ENCODE measurements at regions not wholly inside any gene's neighbourhood (a gene's known extent, or its start where the extent isn't known, plus 50 kb on each side); places are given as distances from the start of the nearest gene placed in this dataset.

DNA sequence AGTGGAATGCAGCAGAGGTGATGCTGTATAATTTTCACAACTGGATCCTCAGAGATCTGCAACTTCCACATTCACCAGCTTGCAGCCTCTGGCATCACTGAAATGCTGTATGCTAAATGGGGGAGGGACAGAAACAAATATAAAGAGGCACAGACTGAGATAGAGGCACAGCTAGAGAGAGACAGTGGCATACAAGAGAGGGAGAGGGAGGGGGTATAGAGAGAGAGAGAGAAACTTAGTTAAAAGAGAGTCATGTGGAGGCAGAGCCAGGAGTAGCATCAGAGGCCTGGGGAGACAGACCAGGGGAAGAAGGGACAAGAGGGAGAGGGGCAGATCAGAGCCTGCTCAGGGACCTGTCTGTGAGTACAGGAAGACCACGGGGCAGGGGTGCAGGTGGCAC is 84.5 kb upstream of the GRIK3 start:
- Mint-ChIP-seq H3K4me3 (no peak overlapping the region), H3K27ac (no peak overlapping the region), H3K4me1 (no peaks in the 10 kb centered on the region), H3K36me3 (no peaks in the 10 kb centered on the region), H3K9me3 (no peaks in the 10 kb centered on the region), H3K27me3 (peaks cover 4% of the 10 kb centered on the region)

DNA sequence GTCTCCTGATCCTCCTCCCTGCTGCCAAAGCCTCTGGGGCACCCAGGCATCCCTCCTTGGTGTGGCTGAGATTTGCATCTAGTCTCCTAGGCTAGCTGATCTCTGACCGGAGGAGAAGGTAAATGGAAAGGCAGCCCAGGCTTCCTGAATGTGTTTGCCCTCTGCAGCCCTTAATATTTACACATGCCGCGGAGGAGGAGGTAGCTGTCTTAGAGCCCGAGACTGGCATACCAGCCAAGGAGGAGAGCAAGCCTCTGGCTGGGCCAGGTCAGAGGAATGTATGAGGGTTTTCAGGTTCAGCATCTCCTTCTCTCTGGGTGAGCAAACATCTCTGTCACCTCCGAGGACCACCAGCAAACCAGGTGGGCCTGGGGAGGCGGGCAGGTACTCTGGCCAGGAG is 86.0 kb upstream of the GRIK3 start:
- Mint-ChIP-seq H3K27me3 (peaks cover 4% of the 10 kb centered on the region), H3K9me3 (no peaks in the 10 kb centered on the region), H3K4me1 (no peaks in the 10 kb centered on the region), H3K27ac (no peak overlapping the region), H3K36me3 (no peaks in the 10 kb centered on the region), H3K4me3 (no peak overlapping the region)

DNA sequence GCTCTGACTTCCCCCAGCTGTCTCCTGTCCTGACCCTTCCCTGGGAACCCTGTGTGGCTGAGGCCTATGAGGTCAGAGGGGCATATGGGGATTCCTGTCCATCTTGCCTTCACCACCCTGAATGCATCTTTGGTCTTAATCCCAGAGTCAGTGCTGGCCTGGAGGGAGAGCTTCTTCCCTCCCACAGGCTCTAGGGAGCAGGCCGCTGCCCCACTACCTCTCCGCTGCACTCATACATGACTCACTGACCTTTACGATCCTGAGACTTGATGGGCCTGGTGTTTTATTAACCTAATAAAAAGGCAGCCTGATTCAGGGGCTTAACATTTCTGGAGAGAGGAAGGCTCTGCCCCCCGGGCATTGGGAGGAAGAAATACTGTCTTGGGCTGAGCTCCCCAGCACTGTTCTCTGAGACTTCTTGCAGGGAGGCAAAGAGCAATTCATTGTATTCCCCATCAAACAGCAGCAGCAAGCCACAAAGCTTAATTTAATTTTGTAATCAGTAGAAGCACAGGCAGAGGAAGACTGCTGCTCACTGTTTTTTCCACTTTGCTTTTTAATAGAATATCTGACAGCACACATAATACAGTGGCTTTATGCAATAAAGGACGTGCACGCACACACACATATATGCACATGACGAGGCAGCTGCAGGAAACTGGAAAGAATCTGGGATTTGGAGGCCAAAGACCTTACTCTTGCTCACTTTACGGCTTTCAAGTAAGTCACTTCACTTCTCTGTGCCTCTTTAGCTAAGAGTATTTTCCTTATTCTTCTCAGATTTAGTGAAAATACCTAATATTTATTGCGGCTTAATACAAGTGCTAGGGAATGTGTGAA is 89.2 kb upstream of the GRIK3 start:
- Mint-ChIP-seq H3K9me3 (no peaks in the 10 kb centered on the region), H3K27me3 (no peaks in the 10 kb centered on the region), H3K4me3 (no peak overlapping the region), H3K36me3 (no peaks in the 10 kb centered on the region), H3K27ac (no peak overlapping the region), H3K4me1 (no peaks in the 10 kb centered on the region)

DNA sequence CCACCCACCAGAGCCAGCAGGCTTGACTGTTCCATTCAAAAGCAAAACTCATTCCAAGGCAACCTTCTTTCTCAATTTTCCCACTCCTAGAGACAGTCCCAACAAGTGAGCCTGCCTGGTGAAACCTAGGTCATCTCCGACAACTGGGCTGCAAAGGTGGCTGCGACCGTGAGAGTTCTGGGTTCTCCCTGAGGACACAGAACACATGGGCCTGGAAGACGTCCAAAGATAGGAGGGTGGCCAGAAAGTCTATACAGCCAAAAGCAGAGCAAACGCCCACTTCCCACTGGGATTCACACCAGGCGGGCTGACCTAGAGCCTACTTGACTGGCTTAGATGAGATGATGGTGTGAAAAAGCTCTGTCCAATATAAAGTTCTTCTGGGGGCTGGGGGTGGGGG is 90.2 kb upstream of the GRIK3 start:
- no peaks in the 10 kb centered on the region for H3K4me1 Mint-ChIP-seq
- peaks cover 3% of the 10 kb centered on the region for H3K27me3 Mint-ChIP-seq
- H3K27ac Mint-ChIP-seq = no peak overlapping the region

DNA sequence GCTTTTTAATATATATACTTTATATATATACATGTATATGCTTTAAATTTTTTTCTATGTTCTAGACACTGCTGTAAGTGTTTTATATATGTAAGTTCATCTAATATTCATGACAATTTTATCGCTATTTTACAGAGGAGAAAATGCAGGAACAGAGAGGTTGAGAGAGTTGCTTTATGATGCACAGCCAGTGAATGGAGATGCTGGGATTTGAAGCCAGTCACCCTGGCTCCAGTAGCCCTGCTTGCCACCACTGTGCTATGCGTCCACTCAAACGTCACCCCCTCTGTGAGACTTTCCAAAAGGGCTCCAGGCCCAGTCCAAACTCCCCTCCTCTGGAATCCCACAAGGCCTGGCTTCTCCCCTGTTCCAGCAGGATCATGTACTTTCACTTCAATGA is 91.0 kb upstream of the GRIK3 start:
- peaks cover 3% of the 10 kb centered on the region for H3K27me3 Mint-ChIP-seq
- no peaks in the 10 kb centered on the region for H3K36me3 Mint-ChIP-seq
- H3K4me1 Mint-ChIP-seq = no peaks in the 10 kb centered on the region
- no peaks in the 10 kb centered on the region for H3K9me3 Mint-ChIP-seq
- H3K4me3 Mint-ChIP-seq = no peak overlapping the region
- H3K27ac Mint-ChIP-seq = no peak overlapping the region

More for the DNA sequence above, 90.2 kb upstream of the GRIK3 start:
- no peaks in the 10 kb centered on the region for H3K36me3 Mint-ChIP-seq
- H3K4me3 Mint-ChIP-seq = no peak overlapping the region
- no peaks in the 10 kb centered on the region for H3K9me3 Mint-ChIP-seq

DNA sequence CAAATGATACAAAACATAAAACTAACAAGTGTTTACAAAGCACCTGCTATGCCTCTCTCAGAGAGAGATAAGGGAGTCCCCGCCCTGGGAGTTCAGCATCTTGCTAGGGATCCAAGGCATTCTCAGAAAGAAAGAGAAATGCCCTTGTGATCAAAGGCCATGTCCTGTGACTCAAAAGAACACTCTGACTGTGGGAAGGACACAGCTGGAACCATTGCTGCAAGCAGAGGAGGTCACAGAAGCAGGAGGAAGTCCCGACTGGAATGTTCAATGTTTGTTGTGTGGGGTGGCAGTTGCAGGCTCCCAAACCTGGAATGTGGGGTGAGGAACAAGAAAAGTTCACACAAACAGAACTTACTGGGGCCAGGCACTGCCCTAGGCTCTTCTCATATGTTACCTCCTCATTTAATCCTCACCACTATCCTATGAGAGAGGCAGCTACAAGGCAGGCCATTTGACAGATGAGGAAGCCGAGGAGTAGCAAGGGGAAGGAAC is 93.0 kb upstream of the GRIK3 start:
- Mint-ChIP-seq H3K27me3 (peaks cover 3% of the 10 kb centered on the region), H3K27ac (no peak overlapping the region), H3K9me3 (no peaks in the 10 kb centered on the region), H3K36me3 (no peaks in the 10 kb centered on the region), H3K4me3 (no peak overlapping the region), H3K4me1 (no peaks in the 10 kb centered on the region)

DNA sequence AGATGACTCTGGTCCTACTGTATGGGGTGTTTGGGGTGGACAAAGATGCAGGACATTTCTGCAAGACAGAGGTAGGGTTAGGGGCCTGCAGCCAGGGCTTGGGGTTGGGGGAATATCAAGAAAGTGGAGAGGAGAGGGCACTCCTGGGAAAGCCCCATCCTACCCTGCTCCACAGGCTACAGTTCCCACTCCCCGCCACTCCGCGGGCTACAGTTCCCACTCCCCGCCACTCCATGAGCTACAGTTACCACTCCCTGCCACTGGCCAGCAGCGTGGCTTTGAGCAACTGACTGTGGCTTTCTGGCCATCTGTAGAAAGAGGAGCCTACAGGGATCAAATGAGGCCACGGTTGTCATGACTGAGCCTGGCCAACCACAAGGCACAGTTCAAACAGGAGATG is 93.8 kb upstream of the GRIK3 start:
- no peak overlapping the region for H3K4me3 Mint-ChIP-seq
- H3K27ac Mint-ChIP-seq = no peak overlapping the region
- H3K27me3 Mint-ChIP-seq = peaks cover 5% of the 10 kb centered on the region
- no peaks in the 10 kb centered on the region for H3K9me3 Mint-ChIP-seq
- no peaks in the 10 kb centered on the region for H3K4me1 Mint-ChIP-seq
- no peaks in the 10 kb centered on the region for H3K36me3 Mint-ChIP-seq

DNA sequence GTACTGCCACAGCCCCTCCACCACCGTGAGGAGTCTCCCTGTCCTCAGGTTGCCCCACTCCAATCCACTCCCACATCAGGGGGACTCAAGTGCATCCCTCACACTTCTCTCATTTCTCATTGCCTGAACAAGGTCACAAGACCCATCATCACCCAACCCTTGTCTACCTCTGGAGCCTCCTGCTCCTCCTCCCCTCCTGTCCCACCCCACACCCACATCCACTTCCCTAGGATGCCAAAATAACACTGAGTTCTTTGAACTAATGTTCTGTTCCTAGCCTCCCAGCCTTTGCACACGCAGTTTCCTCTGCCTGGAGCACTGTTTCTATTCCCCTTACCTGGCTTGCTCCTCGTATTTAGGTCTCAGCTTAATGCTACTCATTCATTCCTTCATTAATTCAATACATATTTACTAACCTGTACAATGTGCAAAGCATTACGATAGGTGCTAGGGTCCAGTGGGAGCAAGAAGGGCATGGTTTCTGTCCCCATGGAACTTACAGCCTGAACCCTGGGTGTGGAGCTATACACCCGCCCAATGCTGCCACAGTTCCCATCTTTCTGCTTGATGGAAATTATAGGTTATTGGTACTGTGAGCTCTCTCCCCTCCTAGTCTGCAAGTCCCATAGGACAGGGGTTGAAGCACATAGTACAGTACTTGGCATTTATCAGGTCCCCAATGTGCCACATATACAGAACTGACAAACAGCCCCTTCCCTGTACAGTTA is 96.1 kb upstream of the GRIK3 start:
- H3K27ac Mint-ChIP-seq = no peak overlapping the region
- H3K9me3 Mint-ChIP-seq = no peaks in the 10 kb centered on the region
- H3K36me3 Mint-ChIP-seq = no peaks in the 10 kb centered on the region
- no peaks in the 10 kb centered on the region for H3K4me1 Mint-ChIP-seq
- peaks cover 9% of the 10 kb centered on the region for H3K27me3 Mint-ChIP-seq
- H3K4me3 Mint-ChIP-seq = no peak overlapping the region

DNA sequence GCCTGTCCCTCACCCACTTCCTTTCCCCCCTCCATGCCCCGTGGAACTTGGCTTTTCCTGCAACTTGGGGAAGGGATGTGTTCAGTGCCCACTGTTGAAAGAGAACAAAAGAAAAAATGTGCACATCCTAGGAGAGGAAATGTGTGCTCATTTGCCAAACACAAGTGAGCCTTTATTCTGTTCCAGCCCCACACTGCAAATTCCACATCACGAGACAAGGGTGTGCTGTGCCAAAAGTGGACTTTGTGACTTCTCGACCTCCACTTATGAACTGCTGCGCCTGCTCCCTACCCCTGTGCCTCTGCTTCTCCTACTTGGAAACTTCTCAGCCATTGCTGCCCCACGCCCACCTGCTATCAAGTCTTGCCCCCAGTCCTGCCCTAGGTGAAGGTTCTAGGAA is 97.0 kb upstream of the GRIK3 start:
- Mint-ChIP-seq H3K4me3 (no peak overlapping the region), H3K36me3 (no peaks in the 10 kb centered on the region), H3K27ac (no peak overlapping the region), H3K9me3 (no peaks in the 10 kb centered on the region), H3K27me3 (peaks cover 14% of the 10 kb centered on the region), H3K4me1 (no peaks in the 10 kb centered on the region)

DNA sequence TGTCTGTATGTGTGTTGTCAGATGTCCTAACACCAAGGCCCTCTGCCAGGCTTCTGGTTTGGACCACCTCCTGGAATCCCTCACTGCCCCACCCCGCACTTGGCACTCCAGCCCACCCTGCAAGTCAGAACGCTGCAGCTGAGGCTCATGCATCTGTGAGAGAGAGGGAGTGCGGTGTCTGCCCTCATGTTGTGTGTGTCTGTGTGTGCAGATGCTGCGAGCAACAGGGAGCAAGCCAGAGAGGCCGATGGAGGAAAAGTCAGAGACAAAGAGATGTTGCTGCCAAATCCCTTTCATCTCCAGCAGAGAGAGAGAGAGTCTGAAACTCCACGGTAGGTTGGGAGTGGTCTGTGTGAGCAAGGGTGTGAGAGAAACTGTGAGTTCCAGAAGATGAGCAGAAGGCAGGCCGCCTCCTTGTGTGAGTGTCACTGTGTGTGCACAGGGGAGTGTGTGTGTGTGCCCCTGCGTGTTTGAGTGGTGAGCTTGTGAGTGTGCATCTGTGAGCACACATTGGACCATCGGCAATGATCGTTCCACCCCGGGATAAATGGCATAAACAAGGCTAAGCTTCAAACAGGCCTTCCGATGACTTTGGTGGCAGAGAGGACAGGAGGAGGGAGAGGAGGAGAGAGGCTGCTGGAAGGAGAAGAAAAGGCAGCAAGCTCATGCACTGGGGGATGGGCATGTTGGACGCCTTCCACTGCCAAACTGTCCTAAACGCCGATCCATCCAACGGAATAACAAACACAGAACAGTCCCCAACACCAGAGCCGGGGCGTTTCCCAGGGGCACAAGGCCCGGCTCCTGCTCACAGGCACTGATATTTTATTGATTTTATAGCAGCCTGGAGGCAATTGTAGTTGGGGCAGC is 99.2 kb upstream of the GRIK3 start:
- H3K9me3 Mint-ChIP-seq = no peaks in the 10 kb centered on the region
- peaks cover 16% of the 10 kb centered on the region for H3K27me3 Mint-ChIP-seq
- no peaks in the 10 kb centered on the region for H3K4me1 Mint-ChIP-seq
- H3K4me3 Mint-ChIP-seq = no peak overlapping the region
- no peak overlapping the region for H3K27ac Mint-ChIP-seq
- H3K36me3 Mint-ChIP-seq = no peaks in the 10 kb centered on the region

DNA sequence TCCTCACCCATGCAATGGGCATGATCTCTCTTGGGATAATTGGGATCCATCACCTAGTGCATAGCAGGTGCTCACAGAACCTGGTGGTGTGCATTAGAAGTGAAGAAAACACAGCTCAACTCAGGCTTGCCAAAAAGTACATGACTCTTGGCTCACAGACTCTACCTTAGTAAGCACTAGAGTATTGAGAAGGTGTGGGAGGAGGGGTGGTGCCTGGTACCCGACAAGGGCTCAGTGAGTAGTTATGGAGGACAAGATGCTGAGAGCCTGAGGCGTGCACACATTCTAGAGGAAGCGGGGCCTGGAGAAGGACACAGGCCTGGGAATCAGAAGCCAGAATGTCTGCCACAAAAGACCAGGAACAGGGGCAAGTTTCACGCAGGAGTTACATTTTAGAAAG is 100.3 kb upstream of the GRIK3 start:
- Mint-ChIP-seq H3K27ac (no peak overlapping the region), H3K27me3 (peaks cover 13% of the 10 kb centered on the region), H3K9me3 (no peaks in the 10 kb centered on the region), H3K36me3 (no peaks in the 10 kb centered on the region), H3K4me3 (no peak overlapping the region), H3K4me1 (no peaks in the 10 kb centered on the region)

DNA sequence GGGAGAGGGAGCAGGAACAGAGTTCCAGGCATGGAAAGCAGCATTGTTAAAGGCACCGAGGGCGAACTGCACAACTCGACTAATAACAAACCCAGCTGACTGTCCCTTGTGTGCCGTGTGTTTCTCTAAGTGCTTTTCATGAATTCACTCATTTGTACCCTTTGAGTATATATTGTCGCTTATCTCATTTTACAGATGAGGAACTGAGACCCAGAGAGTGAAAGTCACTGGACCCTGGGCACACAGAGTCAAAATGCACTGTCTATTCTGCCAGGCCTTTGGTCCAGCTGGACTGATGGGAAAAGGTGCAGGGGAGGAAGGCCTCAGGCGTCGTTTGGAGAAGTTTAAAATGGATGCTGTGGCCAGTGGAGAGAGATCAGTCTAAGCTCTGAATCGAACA is 100.7 kb upstream of the GRIK3 start:
- no peaks in the 10 kb centered on the region for H3K9me3 Mint-ChIP-seq
- H3K27ac Mint-ChIP-seq = no peak overlapping the region
- H3K4me3 Mint-ChIP-seq = no peak overlapping the region
- H3K27me3 Mint-ChIP-seq = peaks cover 13% of the 10 kb centered on the region
- no peaks in the 10 kb centered on the region for H3K36me3 Mint-ChIP-seq
- H3K4me1 Mint-ChIP-seq = no peaks in the 10 kb centered on the region

DNA sequence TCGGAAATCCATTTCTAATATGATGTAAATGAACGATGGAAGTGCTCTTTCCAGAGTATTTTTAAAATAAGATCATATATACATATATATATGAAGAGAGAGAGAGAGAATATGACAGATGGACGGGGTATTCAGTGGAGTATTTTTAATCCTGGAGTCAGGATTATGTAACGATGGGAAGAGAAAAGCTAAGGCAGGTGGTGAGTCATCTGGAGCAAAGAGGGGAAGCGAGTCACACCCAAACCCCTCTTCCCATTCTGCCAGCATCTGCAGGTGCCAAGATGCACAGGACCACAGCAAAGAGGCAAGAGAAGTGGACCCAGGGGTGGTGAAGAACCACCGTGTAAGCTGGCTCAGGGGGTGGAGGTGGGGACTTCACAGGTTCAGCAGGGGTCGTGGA is 102.7 kb upstream of the GRIK3 start:
- H3K4me1 Mint-ChIP-seq = no peaks in the 10 kb centered on the region
- H3K4me3 Mint-ChIP-seq = no peak overlapping the region
- peaks cover 16% of the 10 kb centered on the region for H3K27me3 Mint-ChIP-seq
- H3K9me3 Mint-ChIP-seq = no peaks in the 10 kb centered on the region
- no peaks in the 10 kb centered on the region for H3K36me3 Mint-ChIP-seq
- H3K27ac Mint-ChIP-seq = no peak overlapping the region

DNA sequence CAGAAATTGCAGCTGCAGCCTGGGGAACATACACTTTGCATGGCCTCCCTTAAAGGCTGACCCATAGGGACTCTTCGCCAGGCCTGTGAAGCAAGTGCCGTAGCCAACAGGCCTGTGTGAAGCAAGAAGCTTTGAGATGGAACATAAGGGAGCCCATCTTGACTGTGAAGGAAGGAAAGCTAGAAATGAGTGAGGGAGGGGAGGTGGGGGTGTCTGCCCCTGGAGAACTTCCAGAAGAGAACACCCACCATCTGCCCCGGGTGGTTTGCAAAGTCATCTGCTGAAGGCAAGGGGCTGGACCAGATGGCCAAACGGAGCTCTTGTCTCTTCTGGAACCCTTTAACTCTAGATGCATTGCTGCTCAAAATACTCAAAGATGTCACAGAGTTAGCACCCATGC is 103.3 kb upstream of the GRIK3 start:
- no peak overlapping the region for H3K27ac Mint-ChIP-seq
- H3K36me3 Mint-ChIP-seq = no peaks in the 10 kb centered on the region
- no peaks in the 10 kb centered on the region for H3K9me3 Mint-ChIP-seq
- H3K27me3 Mint-ChIP-seq = peaks cover 16% of the 10 kb centered on the region
- H3K4me3 Mint-ChIP-seq = no peak overlapping the region
- H3K4me1 Mint-ChIP-seq = no peaks in the 10 kb centered on the region

DNA sequence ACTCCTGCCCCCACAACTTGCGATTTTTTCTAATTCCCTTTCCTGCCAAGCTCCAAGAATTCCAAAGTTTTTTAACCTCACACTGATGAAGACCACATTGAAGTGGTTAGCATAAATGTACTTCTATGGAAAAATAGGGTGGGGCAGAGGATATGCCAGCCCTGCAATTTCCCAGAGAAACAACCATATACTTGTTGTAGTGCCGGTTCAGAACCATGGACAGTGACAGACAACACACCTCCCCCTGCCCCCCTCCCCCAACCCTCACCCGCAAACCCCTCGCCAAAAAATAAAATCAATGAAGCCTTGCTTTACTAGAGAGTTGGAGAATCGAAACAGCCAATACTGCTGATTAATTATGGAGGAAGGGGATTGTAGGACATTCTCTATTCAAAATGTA is 109.5 kb upstream of the GRIK3 start:
- peaks cover 9% of the 10 kb centered on the region for H3K27me3 Mint-ChIP-seq
- no peak overlapping the region for H3K4me3 Mint-ChIP-seq
- H3K4me1 Mint-ChIP-seq = no peaks in the 10 kb centered on the region
- no peaks in the 10 kb centered on the region for H3K36me3 Mint-ChIP-seq
- no peak overlapping the region for H3K27ac Mint-ChIP-seq
- H3K9me3 Mint-ChIP-seq = no peaks in the 10 kb centered on the region

DNA sequence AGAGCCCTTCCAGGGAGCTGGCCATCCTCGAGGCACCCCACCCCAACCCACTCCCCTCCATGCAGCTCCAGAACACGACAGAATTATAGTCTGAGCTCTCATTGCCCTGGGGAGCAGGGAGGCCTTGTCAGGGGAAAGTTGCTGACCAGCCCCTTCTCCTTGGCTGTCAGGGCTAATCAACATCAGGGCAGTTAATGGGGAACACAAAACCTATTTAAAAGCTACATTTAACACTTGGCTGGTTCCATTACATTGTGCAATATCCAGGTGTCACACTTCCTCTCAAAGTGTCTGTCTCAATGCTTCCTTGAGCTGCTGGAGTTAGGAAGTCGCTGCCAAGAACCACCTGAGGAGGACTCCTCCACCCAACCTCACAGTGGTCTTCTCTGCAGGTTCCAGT is 111.8 kb upstream of the GRIK3 start:
- Mint-ChIP-seq H3K27me3 (peaks cover 6% of the 10 kb centered on the region), H3K4me1 (no peaks in the 10 kb centered on the region), H3K36me3 (no peaks in the 10 kb centered on the region), H3K9me3 (no peaks in the 10 kb centered on the region), H3K4me3 (no peak overlapping the region), H3K27ac (no peak overlapping the region)
